ENCODE measurements at regions not wholly inside any gene's neighbourhood (a gene's known extent, or its start where the extent isn't known, plus 50 kb on each side); places are given as distances from the start of the nearest gene placed in this dataset.
A peak's percentile ranks its signal among the peaks of the same experiment; 100 is the strongest.

GRCh38 chrX:16465081-16465876, 184.7 kb upstream of the S100G start:
- intact Hi-C loops (cut with micrococcal nuclease; ENCODE audit: unreplicated experiment) = no loop called here
- Histone ChIP-seq H3K27me3 (replicated peaks; ENCODE audit: insufficient read depth, low read depth, low read length, poor library complexity) (peaks cover 16% of the 10 kb centered on the region), H3K4me3 (ENCODE audit: low read depth, low read length, poor library complexity, severe bottlenecking) (no peak overlapping the region), H3K27ac (ENCODE audit: low read depth, low read length, poor library complexity, severe bottlenecking) (no peak overlapping the region), H3K36me3 (ENCODE audit: insufficient read depth, low read length, poor library complexity, severe bottlenecking) (no peaks in the 10 kb centered on the region), H3K9me3 (ENCODE audit: low read depth, low read length, poor library complexity, severe bottlenecking) (no peaks in the 10 kb centered on the region), H3K4me1 (ENCODE audit: insufficient read depth, low read length, poor library complexity, severe bottlenecking) (no peaks in the 10 kb centered on the region)
- BruUV-seq (replicated peaks) = no TSS peak
- CTCF ChIA-PET = no interaction called here
- no peak for DNase-seq (ENCODE audit: low spot score)
- POLR2A ChIA-PET (ENCODE audit: low non-redundant PET) = no interaction called here
- TF ChIP-seq CTCF (conservative IDR thresholded peaks at IDR 0.05; ENCODE audit: low read depth, low read length) = no peak
- TF ChIP-seq EZH2 (IDR thresholded peaks at IDR 0.05; ENCODE audit: borderline replicate concordance, low read depth, low read length, poor library complexity, severe bottlenecking) = no peak

- BruUV-seq (replicated peaks) = no TSS peak
- H3K27ac ChIP-seq (ENCODE audit: low read depth, low read length, poor library complexity, severe bottlenecking) = no peak overlapping the region
- H3K27me3 ChIP-seq (replicated peaks; ENCODE audit: insufficient read depth, low read depth, low read length, poor library complexity) = peaks cover 16% of the 10 kb centered on the region
- TF ChIP-seq CTCF (conservative IDR thresholded peaks at IDR 0.05; ENCODE audit: low read depth, low read length) (no peak), EZH2 (IDR thresholded peaks at IDR 0.05; ENCODE audit: borderline replicate concordance, low read depth, low read length, poor library complexity, severe bottlenecking) (no peak)
- no peak for DNase-seq (ENCODE audit: low spot score)
- POLR2A ChIA-PET (ENCODE audit: low non-redundant PET) = no interaction called here
- H3K4me1 ChIP-seq (ENCODE audit: insufficient read depth, low read length, poor library complexity, severe bottlenecking) = no peaks in the 10 kb centered on the region
- CTCF ChIA-PET = no interaction called here
- H3K9me3 ChIP-seq (ENCODE audit: low read depth, low read length, poor library complexity, severe bottlenecking) = no peaks in the 10 kb centered on the region
- no peak overlapping the region for H3K4me3 ChIP-seq (ENCODE audit: low read depth, low read length, poor library complexity, severe bottlenecking)
- intact Hi-C loops (cut with micrococcal nuclease; ENCODE audit: unreplicated experiment) = no loop called here
- H3K36me3 ChIP-seq (ENCODE audit: insufficient read depth, low read length, poor library complexity, severe bottlenecking) = no peaks in the 10 kb centered on the region
Measured at GRCh38 chrX:16466640-16467432, 183.1 kb upstream of the S100G start.

GRCh38 chrX:16469870-16470269, 180.1 kb upstream of the S100G start:
- no peak for DNase-seq (ENCODE audit: low spot score)
- H3K36me3 ChIP-seq (ENCODE audit: insufficient read depth, low read length, poor library complexity, severe bottlenecking) = no peaks in the 10 kb centered on the region
- no TSS peak for BruUV-seq (replicated peaks)
- H3K4me3 ChIP-seq (ENCODE audit: low read depth, low read length, poor library complexity, severe bottlenecking) = no peak overlapping the region
- POLR2A ChIA-PET (ENCODE audit: low non-redundant PET) = no interaction called here
- intact Hi-C loops (cut with micrococcal nuclease; ENCODE audit: unreplicated experiment) = no loop called here
- no peaks in the 10 kb centered on the region for H3K9me3 ChIP-seq (ENCODE audit: low read depth, low read length, poor library complexity, severe bottlenecking)
- no peaks in the 10 kb centered on the region for H3K4me1 ChIP-seq (ENCODE audit: insufficient read depth, low read length, poor library complexity, severe bottlenecking)
- CTCF ChIA-PET = interaction anchor here (0.7 kb wide), 1 partner anchor 233 kb away, joined by 8 read pairs; no protein-coding TSS in a partner anchor
- H3K27me3 ChIP-seq (replicated peaks; ENCODE audit: insufficient read depth, low read depth, low read length, poor library complexity) = peaks cover 6% of the 10 kb centered on the region
- TF ChIP-seq CTCF (conservative IDR thresholded peaks at IDR 0.05; ENCODE audit: low read depth, low read length) = peak; percentile 32; the same call in 1 of the 2 replicates
- no peak for TF ChIP-seq EZH2 (IDR thresholded peaks at IDR 0.05; ENCODE audit: borderline replicate concordance, low read depth, low read length, poor library complexity, severe bottlenecking)
- no peak overlapping the region for H3K27ac ChIP-seq (ENCODE audit: low read depth, low read length, poor library complexity, severe bottlenecking)

All from A673 (cell line).